ENCODE measurements at regions not wholly inside any gene's neighbourhood (a gene's known extent, or its start where the extent isn't known, plus 50 kb on each side); places are given as distances from the start of the nearest gene placed in this dataset.
"Not testable (repeated sequence)": the region's sequence is repeated elsewhere in the genome, so short reads cannot be mapped to it uniquely, and the experiment has no call there.

- no peak overlapping the region for H3K4me3 ChIP-seq (ENCODE audit: low read depth, low read length)
- TF ChIP-seq CTCF (IDR thresholded peaks at IDR 0.05; ENCODE audit: insufficient read depth, low read depth, low read length), result no peak
- no peak for DNase-seq (ENCODE audit: low read depth)
These were observed 1080.9 kb downstream of the FAT4 start for GRCh38 chr4:126395664-126396063.

GRCh38 chr4:126396121-126396520, 1081.4 kb downstream of the FAT4 start:
- no peak for DNase-seq (ENCODE audit: low read depth)
- no peak for TF ChIP-seq CTCF (IDR thresholded peaks at IDR 0.05; ENCODE audit: insufficient read depth, low read depth, low read length)
- H3K4me3 ChIP-seq (ENCODE audit: low read depth, low read length), result no peak overlapping the region

GRCh38 chr4:126396703-126397102, 1081.9 kb downstream of the FAT4 start:
- TF ChIP-seq CTCF (IDR thresholded peaks at IDR 0.05; ENCODE audit: insufficient read depth, low read depth, low read length), result no peak
- H3K4me3 ChIP-seq (ENCODE audit: low read depth, low read length), result no peak overlapping the region
- no peak for DNase-seq (ENCODE audit: low read depth)

- no peak for DNase-seq (ENCODE audit: low read depth)
- H3K4me3 ChIP-seq (ENCODE audit: low read depth, low read length), result no peak overlapping the region
- no peak for TF ChIP-seq CTCF (IDR thresholded peaks at IDR 0.05; ENCODE audit: insufficient read depth, low read depth, low read length)
These were observed 1089.8 kb downstream of the FAT4 start for GRCh38 chr4:126404549-126404948.

GRCh38 chr4:126405369-126405982, 1090.7 kb downstream of the FAT4 start:
- no peak overlapping the region for H3K4me3 ChIP-seq (ENCODE audit: low read depth, low read length)
- peak; percentile 11 for DNase-seq (ENCODE audit: low read depth)
- peak; percentile 56 for TF ChIP-seq CTCF (IDR thresholded peaks at IDR 0.05; ENCODE audit: insufficient read depth, low read depth, low read length)

- no peak for DNase-seq (ENCODE audit: low read depth)
- TF ChIP-seq CTCF (IDR thresholded peaks at IDR 0.05; ENCODE audit: insufficient read depth, low read depth, low read length), result no peak
- H3K4me3 ChIP-seq (ENCODE audit: low read depth, low read length), result no peak overlapping the region
These were observed 1095.0 kb downstream of the FAT4 start for GRCh38 chr4:126409746-126410145.

- no peak for TF ChIP-seq CTCF (IDR thresholded peaks at IDR 0.05; ENCODE audit: insufficient read depth, low read depth, low read length)
- DNase-seq (ENCODE audit: low read depth), result no peak
- H3K4me3 ChIP-seq (ENCODE audit: low read depth, low read length), result no peak overlapping the region
These were observed 1096.3 kb downstream of the FAT4 start for GRCh38 chr4:126411047-126411446.

GRCh38 chr4:126412310-126412709, 1097.6 kb downstream of the FAT4 start:
- not testable (repeated sequence) for H3K4me3 ChIP-seq (ENCODE audit: low read depth, low read length); DNase-seq (ENCODE audit: low read depth)

Data from fibroblast of villous mesenchyme (primary cell).